GM21619 (cell line): ENCODE measurements at regions not wholly inside any gene's neighbourhood (a gene's known extent, or its start where the extent isn't known, plus 50 kb on each side); places are given as distances from the start of the nearest gene placed in this dataset.
"Not testable (repeated sequence)": the region's sequence is repeated elsewhere in the genome, so short reads cannot be mapped to it uniquely, and the experiment has no call there.

ENCODE experiments used
- ATAC-seq: cut with Tn5 transposase; IDR thresholded peaks from one replicate; pipeline ENCODE4 v1.9.1; 2021; ENCODE audit not compliant: unreplicated experiment

- no peak for ATAC-seq
These were observed 97.2 kb upstream of the NXPH2 start for GRCh38 chr2:138877421-138877820.

- no peak for ATAC-seq
These were observed 94.1 kb upstream of the NXPH2 start for GRCh38 chr2:138874251-138874650.

GRCh38 chr2:138872116-138872515 lies 91.9 kb upstream of the NXPH2 start:
- ATAC-seq: not testable (repeated sequence)

GRCh38 chr2:138871312-138871711 lies 91.1 kb upstream of the NXPH2 start:
- no peak for ATAC-seq

GRCh38 chr2:138867341-138867740 lies 87.2 kb upstream of the NXPH2 start:
- no peak for ATAC-seq

GRCh38 chr2:138866797-138867196 lies 86.6 kb upstream of the NXPH2 start:
- ATAC-seq: no peak

GRCh38 chr2:138853761-138854160 lies 73.6 kb upstream of the NXPH2 start:
- ATAC-seq: no peak

- ATAC-seq: no peak
These were observed 73.1 kb upstream of the NXPH2 start for GRCh38 chr2:138853296-138853695.

- peak; percentile 89 for ATAC-seq
These were observed 66.1 kb upstream of the NXPH2 start for GRCh38 chr2:138846216-138846821.

- ATAC-seq: no peak
These were observed 62.2 kb upstream of the NXPH2 start for GRCh38 chr2:138842341-138842740.

- ATAC-seq: no peak
These were observed 61.3 kb upstream of the NXPH2 start for GRCh38 chr2:138841459-138841858.

- ATAC-seq: no peak
These were observed 58.8 kb upstream of the NXPH2 start for GRCh38 chr2:138838851-138839620.

GRCh38 chr2:138831691-138832090 lies 51.5 kb upstream of the NXPH2 start:
- no peak for ATAC-seq

GRCh38 chr2:138831154-138831553 lies 51.0 kb upstream of the NXPH2 start:
- ATAC-seq: no peak

GRCh38 chr2:138830547-138830946 lies 50.4 kb upstream of the NXPH2 start:
- no peak for ATAC-seq
